ENCODE measurements at regions not wholly inside any gene's neighbourhood (a gene's known extent, or its start where the extent isn't known, plus 50 kb on each side); places are given as distances from the start of the nearest gene placed in this dataset.

DNA sequence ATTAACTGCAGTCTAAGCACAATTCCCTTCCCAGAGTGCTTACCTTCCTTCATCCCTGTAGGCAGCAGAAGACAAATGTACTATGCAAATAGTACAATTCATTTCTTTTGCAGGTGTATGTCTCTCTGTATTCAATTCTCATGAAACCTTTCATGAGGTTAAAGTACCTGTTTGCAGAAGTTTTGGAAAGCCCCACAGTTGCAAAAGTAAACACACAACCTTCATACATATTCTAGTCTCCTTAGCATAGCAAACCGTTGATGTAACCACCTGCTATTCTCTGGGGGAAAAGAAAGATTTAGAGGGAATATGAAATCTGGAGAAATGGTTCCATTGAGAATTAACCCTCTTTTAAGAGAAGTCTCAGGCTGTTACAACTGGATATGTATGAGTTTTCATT lies 200.3 kb upstream of the SUCLG2 start:
- TF ChIP-seq ZNF565 (CRISPR knock-in tag; conservative IDR thresholded peaks at IDR 0.05; ENCODE audit: low read depth) (no peak), ISL1 (CRISPR knock-in tag; IDR thresholded peaks at IDR 0.05) (no peak), OSR1 (CRISPR knock-in tag; IDR thresholded peaks at IDR 0.05) (no peak), ARNTL (CRISPR knock-in tag; IDR thresholded peaks at IDR 0.05; ENCODE audit: borderline replicate concordance, low read depth) (no peak)
- TF ChIP-seq, protein P1, sequence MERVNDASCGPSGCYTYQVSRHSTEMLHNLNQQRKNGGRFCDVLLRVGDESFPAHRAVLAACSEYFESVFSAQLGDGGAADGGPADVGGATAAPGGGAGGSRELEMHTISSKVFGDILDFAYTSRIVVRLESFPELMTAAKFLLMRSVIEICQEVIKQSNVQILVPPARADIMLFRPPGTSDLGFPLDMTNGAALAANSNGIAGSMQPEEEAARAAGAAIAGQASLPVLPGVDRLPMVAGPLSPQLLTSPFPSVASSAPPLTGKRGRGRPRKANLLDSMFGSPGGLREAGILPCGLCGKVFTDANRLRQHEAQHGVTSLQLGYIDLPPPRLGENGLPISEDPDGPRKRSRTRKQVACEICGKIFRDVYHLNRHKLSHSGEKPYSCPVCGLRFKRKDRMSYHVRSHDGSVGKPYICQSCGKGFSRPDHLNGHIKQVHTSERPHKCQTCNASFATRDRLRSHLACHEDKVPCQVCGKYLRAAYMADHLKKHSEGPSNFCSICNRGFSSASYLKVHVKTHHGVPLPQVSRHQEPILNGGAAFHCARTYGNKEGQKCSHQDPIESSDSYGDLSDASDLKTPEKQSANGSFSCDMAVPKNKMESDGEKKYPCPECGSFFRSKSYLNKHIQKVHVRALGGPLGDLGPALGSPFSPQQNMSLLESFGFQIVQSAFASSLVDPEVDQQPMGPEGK (CRISPR knock-in tag; IDR thresholded peaks at IDR 0.05; ENCODE audit: borderline replicate concordance) = no peak

Data from SK-N-SH treated with all-trans-retinoic acid at 6 μM for 48 hours (cell line).